Mesendoderm (in vitro differentiated cells): ENCODE measurements at regions not wholly inside any gene's neighbourhood (a gene's known extent, or its start where the extent isn't known, plus 50 kb on each side); places are given as distances from the start of the nearest gene placed in this dataset.

ENCODE experiments used
- DNase-seq: peaks from one replicate; pipeline ENCODE4 v3.0.0; 2013
- H2AK5ac ChIP-seq: 2 replicates; pipeline ENCODE4 v1.6.1; 2013; ENCODE audit warnings: low read length, inconsistent platforms
- H2BK120ac ChIP-seq: 2 replicates; pipeline ENCODE4 v1.6.1; 2013; ENCODE audit warnings: low read depth, mild to moderate bottlenecking, low read length, moderate library complexity, mixed read lengths
- H2BK15ac ChIP-seq: replicated peaks from 2 replicates; pipeline ENCODE4 v1.6.1; 2013; ENCODE audit warnings: low read depth, mild to moderate bottlenecking, moderate library complexity
- H2BK5ac ChIP-seq: 2 replicates; pipeline ENCODE4 v1.6.1; 2013; ENCODE audit warnings: low read length, inconsistent platforms
- H3K18ac ChIP-seq: 2 replicates; pipeline ENCODE4 v1.6.1; 2013; ENCODE audit warnings: mild to moderate bottlenecking, low read length, mixed read lengths
- H3K23ac ChIP-seq: one replicate; pipeline ENCODE4 v1.6.1; 2013; ENCODE audit warnings: low read length
- H3K27ac ChIP-seq: 2 replicates; pipeline ENCODE4 v1.5.1; 2013; ENCODE audit warnings: low read depth, mild to moderate bottlenecking, inconsistent platforms, low read length, moderate library complexity
- H3K27me3 ChIP-seq: 2 replicates; pipeline ENCODE4 v1.6.1; 2013; ENCODE audit warnings: low read length, control low read depth, mild to moderate bottlenecking, inconsistent platforms; ENCODE audit not compliant: insufficient read depth, poor library complexity
- H3K36me3 ChIP-seq: 2 replicates; pipeline ENCODE4 v1.6.1; 2013; ENCODE audit warnings: low read length, inconsistent platforms; ENCODE audit not compliant: control insufficient read depth, insufficient read depth
- H3K4ac ChIP-seq: one replicate; pipeline ENCODE4 v1.6.1; 2013; ENCODE audit warnings: low read depth, mild to moderate bottlenecking, low read length, moderate library complexity
- H3K4me1 ChIP-seq: 2 replicates; pipeline ENCODE4 v1.6.1; 2013; ENCODE audit warnings: low read depth, low read length, inconsistent platforms; ENCODE audit not compliant: control insufficient read depth
- H3K4me2 ChIP-seq: 2 replicates; pipeline ENCODE4 v1.6.1; 2013; ENCODE audit warnings: low read length
- H3K4me3 ChIP-seq: 2 replicates; pipeline ENCODE4 v1.5.1; 2013; ENCODE audit warnings: mild to moderate bottlenecking, low read length
- H3K56ac ChIP-seq: one replicate; pipeline ENCODE4 v1.6.1; 2013; ENCODE audit warnings: low read length
- H3K79me1 ChIP-seq: 2 replicates; pipeline ENCODE4 v1.6.1; 2013; ENCODE audit warnings: low read length, inconsistent platforms
- H3K79me2 ChIP-seq: 2 replicates; pipeline ENCODE4 v1.6.1; 2013; ENCODE audit warnings: mild to moderate bottlenecking, low read length; ENCODE audit not compliant: control insufficient read depth, insufficient read depth
- H3K9ac ChIP-seq: 2 replicates; pipeline ENCODE4 v1.6.1; 2013; ENCODE audit warnings: low read length, inconsistent platforms
- H4K5ac ChIP-seq: one replicate; pipeline ENCODE4 v1.6.1; 2013; ENCODE audit warnings: low read length
- H4K8ac ChIP-seq: one replicate; pipeline ENCODE4 v1.6.1; 2013; ENCODE audit warnings: low read depth, mild to moderate bottlenecking, control low read depth, low read length, moderate library complexity
- WGBS: extraction: QIAGEN DNeasy Blood & Tissue Kit; methylation state at CpG from one replicate; pipeline ENCODE4 v1.1.7; 2013; ENCODE audit warnings: low lambda C conversion rate, missing lambda C conversion rate; ENCODE audit not compliant: insufficient coverage; ENCODE audit errors: extremely low coverage; 5-methylcytosine and 5-hydroxymethylcytosine counted together

GRCh38 chr15:62488387-62488786, 323.3 kb upstream of the C2CD4B start:
- no peak overlapping the region for H3K4ac ChIP-seq
- no CpG with 5 or more reads among the region's 1 CpG for WGBS

GRCh38 chr15:62491642-62492041, 326.6 kb upstream of the C2CD4B start:
- Histone ChIP-seq H3K4ac (no peak overlapping the region), H3K56ac (no peak overlapping the region), H3K27ac (peak overlapping the region; percentile 58), H3K79me2 (no peaks in the 10 kb centered on the region), H3K23ac (no peak overlapping the region), H3K27me3 (no peaks in the 10 kb centered on the region), H3K4me2 (no peak overlapping the region), H2BK120ac (peak overlapping the region; percentile 73), H3K4me1 (peaks cover 13% of the 10 kb centered on the region), H2AK5ac (no peak overlapping the region), H3K36me3 (no peaks in the 10 kb centered on the region), H3K4me3 (no peak overlapping the region), H3K79me1 (peaks cover 5% of the 10 kb centered on the region), H3K9ac (no peak overlapping the region), H3K18ac (peak overlapping the region; percentile 51), H4K5ac (no peak overlapping the region), H2BK15ac (no peak overlapping the region), H2BK5ac (peak overlapping the region; percentile 67), H4K8ac (no peak overlapping the region)
- DNase-seq, result no peak
- WGBS, result no CpG with 5 or more reads among the region's 2 CpGs

More at GRCh38 chr15:62488387-62488786, 323.3 kb upstream of the C2CD4B start:
- H3K79me2 ChIP-seq, result no peaks in the 10 kb centered on the region
- H3K56ac ChIP-seq, result no peak overlapping the region
- H3K18ac ChIP-seq, result no peak overlapping the region
- no peak overlapping the region for H2AK5ac ChIP-seq
- no peak overlapping the region for H2BK120ac ChIP-seq
- no peak overlapping the region for H3K4me2 ChIP-seq
- no peak overlapping the region for H4K8ac ChIP-seq
- peaks cover 5% of the 10 kb centered on the region for H3K79me1 ChIP-seq
- H2BK5ac ChIP-seq, result no peak overlapping the region
- H3K4me3 ChIP-seq, result no peak overlapping the region
- H3K27me3 ChIP-seq, result no peaks in the 10 kb centered on the region
- peaks cover 16% of the 10 kb centered on the region for H3K4me1 ChIP-seq
- no peak overlapping the region for H3K9ac ChIP-seq
- DNase-seq, result no peak
- no peak overlapping the region for H4K5ac ChIP-seq
- H3K36me3 ChIP-seq, result no peaks in the 10 kb centered on the region
- H3K23ac ChIP-seq, result no peak overlapping the region
- no peak overlapping the region for H2BK15ac ChIP-seq
- H3K27ac ChIP-seq, result no peak overlapping the region

- H4K8ac ChIP-seq, result no peak overlapping the region
- no peak overlapping the region for H3K9ac ChIP-seq
- H2BK15ac ChIP-seq, result peak overlapping the region; percentile 4
- peaks cover 13% of the 10 kb centered on the region for H3K4me1 ChIP-seq
- H3K27ac ChIP-seq, result no peak overlapping the region
- H3K4me2 ChIP-seq, result no peak overlapping the region
- peak overlapping the region; percentile 54 for H2BK120ac ChIP-seq
- peaks cover 7% of the 10 kb centered on the region for H3K79me1 ChIP-seq
- peak overlapping the region; percentile 47 for H2AK5ac ChIP-seq
- DNase-seq, result no peak
- WGBS, result no CpG with 5 or more reads among the region's 6 CpGs
- H3K79me2 ChIP-seq, result no peaks in the 10 kb centered on the region
- H3K18ac ChIP-seq, result peak overlapping the region; percentile 62
- no peak overlapping the region for H3K4me3 ChIP-seq
- H2BK5ac ChIP-seq, result peak overlapping the region; percentile 66
- no peaks in the 10 kb centered on the region for H3K36me3 ChIP-seq
- no peak overlapping the region for H3K23ac ChIP-seq
- no peaks in the 10 kb centered on the region for H3K27me3 ChIP-seq
- H4K5ac ChIP-seq, result no peak overlapping the region
- H3K4ac ChIP-seq, result peak overlapping the region; percentile 48
- peak overlapping the region; percentile 63 for H3K56ac ChIP-seq
Observed at GRCh38 chr15:62492900-62493299, 327.8 kb upstream of the C2CD4B start.

GRCh38 chr15:62494197-62494596, 329.1 kb upstream of the C2CD4B start:
- Histone ChIP-seq H3K9ac (no peak overlapping the region), H2BK15ac (no peak overlapping the region), H4K8ac (no peak overlapping the region), H3K79me2 (no peaks in the 10 kb centered on the region), H2AK5ac (no peak overlapping the region), H2BK120ac (peak overlapping the region; percentile 95), H3K4ac (peak overlapping the region; percentile 92), H3K27ac (peak overlapping the region; percentile 59), H3K4me2 (no peak overlapping the region), H2BK5ac (no peak overlapping the region), H3K36me3 (no peaks in the 10 kb centered on the region), H3K79me1 (peaks cover 7% of the 10 kb centered on the region), H4K5ac (no peak overlapping the region), H3K18ac (peak overlapping the region; percentile 92), H3K23ac (no peak overlapping the region), H3K27me3 (no peaks in the 10 kb centered on the region), H3K4me1 (peaks cover 13% of the 10 kb centered on the region), H3K56ac (no peak overlapping the region), H3K4me3 (no peak overlapping the region)
- peak; percentile 37 for DNase-seq
- no CpG with 5 or more reads among the region's 4 CpGs for WGBS

GRCh38 chr15:62495670-62496614, 330.9 kb upstream of the C2CD4B start:
- no peak overlapping the region for H2BK5ac ChIP-seq
- no peak overlapping the region for H3K18ac ChIP-seq
- H2AK5ac ChIP-seq, result no peak overlapping the region
- no peak overlapping the region for H2BK120ac ChIP-seq
- H3K4me1 ChIP-seq, result peaks cover 6% of the 10 kb centered on the region
- no peak overlapping the region for H3K4ac ChIP-seq
- peaks cover 7% of the 10 kb centered on the region for H3K79me1 ChIP-seq
- no CpG with 5 or more reads among the region's 9 CpGs for WGBS
- H3K4me3 ChIP-seq, result no peak overlapping the region
- no peaks in the 10 kb centered on the region for H3K36me3 ChIP-seq
- no peak overlapping the region for H2BK15ac ChIP-seq
- H3K27me3 ChIP-seq, result no peaks in the 10 kb centered on the region
- H3K56ac ChIP-seq, result no peak overlapping the region
- H3K9ac ChIP-seq, result no peak overlapping the region
- no peaks in the 10 kb centered on the region for H3K79me2 ChIP-seq
- no peak overlapping the region for H3K27ac ChIP-seq
- peak; percentile 35 for DNase-seq
- no peak overlapping the region for H3K23ac ChIP-seq
- no peak overlapping the region for H4K5ac ChIP-seq
- no peak overlapping the region for H3K4me2 ChIP-seq
- no peak overlapping the region for H4K8ac ChIP-seq
